Loucy (cell line): ENCODE measurements at regions not wholly inside any gene's neighbourhood (a gene's known extent, or its start where the extent isn't known, plus 50 kb on each side); places are given as distances from the start of the nearest gene placed in this dataset.
"Not testable (repeated sequence)": the region's sequence is repeated elsewhere in the genome, so short reads cannot be mapped to it uniquely, and the experiment has no call there.

ENCODE experiments used
- H2AFZ ChIP-seq: fragments of 200-600 bp; sonication (generic); 2 replicates; pipeline ENCODE4 v1.6.0; 2016; ENCODE audit warnings: antibody characterized with exemption, mild to moderate bottlenecking, low read length, moderate library complexity
- H3F3A ChIP-seq: fragments of 200-600 bp; 2 replicates; pipeline ENCODE4 v1.6.0; 2016; ENCODE audit warnings: antibody characterized with exemption, low read depth, mild to moderate bottlenecking
- H3K27me3 ChIP-seq: fragments of 200-600 bp; sonication (generic); 2 replicates; pipeline ENCODE4 v1.6.1; 2014; ENCODE audit warnings: low read length, mild to moderate bottlenecking; ENCODE audit not compliant: insufficient read depth, poor library complexity, severe bottlenecking
- H3K36me3 ChIP-seq: fragments of 200-600 bp; sonication (generic); 2 replicates; pipeline ENCODE4 v1.6.1; 2016; ENCODE audit warnings: low read length; ENCODE audit not compliant: insufficient read depth
- H3K4me1 ChIP-seq: fragments of 200-600 bp; sonication (generic); 2 replicates; pipeline ENCODE4 v1.5.1; 2014; ENCODE audit warnings: low read length, mild to moderate bottlenecking; ENCODE audit not compliant: insufficient read depth, poor library complexity, severe bottlenecking
- H3K4me2 ChIP-seq: fragments of 200-600 bp; sonication (generic); 2 replicates; pipeline ENCODE4 v1.6.0; 2014; ENCODE audit warnings: antibody characterized with exemption, low read length, low read depth, mild to moderate bottlenecking; ENCODE audit not compliant: poor library complexity, severe bottlenecking
- H3K4me3 ChIP-seq: fragments of 200-600 bp; sonication (generic); 2 replicates; pipeline ENCODE4 v1.5.1; 2014; ENCODE audit warnings: low read length, mild to moderate bottlenecking, mixed read lengths; ENCODE audit not compliant: poor library complexity, severe bottlenecking
- H3K79me2 ChIP-seq: fragments of 200-600 bp; sonication (generic); 2 replicates; pipeline ENCODE4 v1.6.1; 2014; ENCODE audit warnings: low read length; ENCODE audit not compliant: insufficient read depth
- H3K9ac ChIP-seq: fragments of 200-600 bp; sonication (generic); 2 replicates; pipeline ENCODE4 v1.6.0; 2014; ENCODE audit warnings: mild to moderate bottlenecking, low read depth, low read length, moderate library complexity; ENCODE audit not compliant: poor library complexity, severe bottlenecking
- H3K9me2 ChIP-seq: fragments of 200-600 bp; sonication (generic); replicated peaks from 2 replicates; pipeline ENCODE4 v1.6.1; 2016; ENCODE audit warnings: low read depth, low read length, mixed read lengths
- H3K9me3 ChIP-seq: fragments of 200-600 bp; sonication (generic); 2 replicates; pipeline ENCODE4 v1.6.1; 2014; ENCODE audit warnings: mild to moderate bottlenecking, antibody characterized with exemption, low read length, low read depth; ENCODE audit not compliant: insufficient read depth
- H4K20me1 ChIP-seq: fragments of 200-600 bp; sonication (generic); 2 replicates; pipeline ENCODE4 v1.6.0; 2014; ENCODE audit warnings: antibody characterized with exemption, low read length, mild to moderate bottlenecking; ENCODE audit not compliant: insufficient read depth, poor library complexity, severe bottlenecking
- EZH2phosphoT487 ChIP-seq: fragments of 200-600 bp; IDR thresholded peaks from 2 replicates; pipeline ENCODE4 v1.6.1; 2018; ENCODE audit warnings: antibody characterized with exemption, mild to moderate bottlenecking, moderate library complexity, borderline replicate concordance
- TF ChIP-seq, protein P1 (sequence below): fragments of 200-600 bp; sonication (generic); conservative IDR thresholded peaks from 2 replicates; pipeline ENCODE4 v1.5.1; 2014; ENCODE audit warnings: mild to moderate bottlenecking, antibody characterized with exemption, low read length

DNA sequence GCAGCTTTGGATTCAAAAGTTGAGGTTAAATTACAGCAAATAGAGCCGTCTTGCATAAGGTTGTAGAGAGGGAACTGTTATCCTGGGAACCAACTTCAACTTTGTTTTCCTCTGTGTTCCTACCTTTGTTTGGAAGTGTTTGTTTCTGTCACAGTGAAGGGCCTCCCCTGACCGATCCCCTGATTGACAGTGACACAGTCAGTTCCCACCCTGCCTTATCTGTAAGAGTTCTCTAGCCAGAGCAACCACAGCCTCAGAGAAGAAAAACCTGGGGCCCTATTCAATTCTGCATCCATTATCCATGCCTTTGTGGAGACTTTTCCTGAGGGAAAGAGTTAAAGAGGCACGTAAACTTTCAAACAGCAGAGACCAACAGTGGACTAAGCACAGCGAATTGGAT, 90.1 kb downstream of the CRYBB2 start:
- H2AFZ ChIP-seq, H3K27me3 ChIP-seq, H3K79me2 ChIP-seq, H3F3A ChIP-seq, H3K9ac ChIP-seq, H3K36me3 ChIP-seq, H3K9me3 ChIP-seq, H3K4me3 ChIP-seq, H3K4me1 ChIP-seq, H3K9me2 ChIP-seq, H4K20me1 ChIP-seq, H3K4me2 ChIP-seq: not testable (repeated sequence)

DNA sequence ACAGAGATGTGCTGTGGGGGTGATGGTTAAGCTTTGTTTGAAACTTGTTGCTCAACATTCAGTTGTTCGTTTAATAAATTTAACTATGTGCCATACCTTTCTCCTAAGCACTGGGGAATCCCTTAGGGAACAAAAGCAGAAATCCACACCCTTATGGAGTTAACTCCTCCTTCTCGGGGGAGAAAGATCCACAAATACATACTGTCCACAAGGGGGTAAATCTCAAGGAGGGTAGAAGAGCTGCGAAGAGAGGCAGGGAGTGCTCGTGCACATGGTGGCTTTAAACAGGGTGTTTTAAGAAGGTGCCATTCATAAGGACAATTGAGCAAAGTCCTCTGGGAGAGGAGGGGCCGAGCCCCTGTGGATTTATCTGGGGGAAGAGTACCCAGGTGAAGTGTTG, 92.5 kb downstream of the CRYBB2 start:
- H3K9me2 ChIP-seq, H3K4me2 ChIP-seq, H3K4me3 ChIP-seq, H4K20me1 ChIP-seq, H3K27me3 ChIP-seq, H3K79me2 ChIP-seq, H3K9me3 ChIP-seq, H3K4me1 ChIP-seq, H3F3A ChIP-seq, H3K9ac ChIP-seq, H3K36me3 ChIP-seq, H2AFZ ChIP-seq: not testable (repeated sequence)

DNA sequence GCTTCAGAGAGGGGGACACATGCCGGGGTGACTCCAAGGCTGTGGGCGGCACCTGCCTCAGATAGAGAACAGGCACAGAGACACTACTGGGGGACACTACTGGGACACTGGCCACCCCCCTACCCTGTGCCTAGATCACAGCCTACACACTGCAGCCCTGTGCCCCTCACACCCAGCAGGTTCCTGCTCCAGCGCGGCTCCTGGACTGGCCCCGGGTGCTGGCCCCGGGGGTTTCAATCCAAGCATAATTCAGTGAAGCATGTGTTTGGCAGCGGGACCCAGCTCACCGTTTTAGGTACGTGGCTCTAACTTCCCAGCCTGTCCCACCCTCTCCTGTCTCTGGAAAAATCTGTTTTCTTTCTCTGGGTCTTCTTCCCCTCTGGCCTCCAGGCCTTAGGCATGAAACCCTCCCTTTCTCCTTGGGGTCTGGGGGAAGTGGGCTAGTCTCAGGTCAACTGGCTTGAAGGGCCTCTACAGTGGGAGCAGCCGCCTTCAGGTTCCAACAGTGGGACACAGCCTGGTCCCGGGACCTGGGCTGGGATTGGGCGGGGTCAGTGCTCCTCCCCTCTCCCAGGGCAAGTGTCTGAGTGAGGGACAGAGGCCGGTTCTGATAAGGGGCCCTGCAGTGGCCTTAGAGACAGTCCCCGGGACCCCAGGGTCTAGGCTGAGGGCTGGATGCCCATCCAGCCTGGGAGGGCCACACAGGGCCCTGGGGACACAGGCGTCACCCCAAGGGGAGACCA, 98.8 kb downstream of the CRYBB2 start:
- Histone ChIP-seq H3K4me3 (no peak overlapping the region), H3K4me2 (no peak overlapping the region), H3K79me2 (no peaks in the 10 kb centered on the region), H3K4me1 (no peaks in the 10 kb centered on the region), H3K9me2 (no peaks in the 10 kb centered on the region), H3F3A (no peaks in the 10 kb centered on the region), H3K9me3 (no peaks in the 10 kb centered on the region), H4K20me1 (no peaks in the 10 kb centered on the region), H2AFZ (no peak overlapping the region), H3K27me3 (no peaks in the 10 kb centered on the region), H3K36me3 (no peaks in the 10 kb centered on the region), H3K9ac (no peak overlapping the region)
- TF ChIP-seq, protein P1, sequence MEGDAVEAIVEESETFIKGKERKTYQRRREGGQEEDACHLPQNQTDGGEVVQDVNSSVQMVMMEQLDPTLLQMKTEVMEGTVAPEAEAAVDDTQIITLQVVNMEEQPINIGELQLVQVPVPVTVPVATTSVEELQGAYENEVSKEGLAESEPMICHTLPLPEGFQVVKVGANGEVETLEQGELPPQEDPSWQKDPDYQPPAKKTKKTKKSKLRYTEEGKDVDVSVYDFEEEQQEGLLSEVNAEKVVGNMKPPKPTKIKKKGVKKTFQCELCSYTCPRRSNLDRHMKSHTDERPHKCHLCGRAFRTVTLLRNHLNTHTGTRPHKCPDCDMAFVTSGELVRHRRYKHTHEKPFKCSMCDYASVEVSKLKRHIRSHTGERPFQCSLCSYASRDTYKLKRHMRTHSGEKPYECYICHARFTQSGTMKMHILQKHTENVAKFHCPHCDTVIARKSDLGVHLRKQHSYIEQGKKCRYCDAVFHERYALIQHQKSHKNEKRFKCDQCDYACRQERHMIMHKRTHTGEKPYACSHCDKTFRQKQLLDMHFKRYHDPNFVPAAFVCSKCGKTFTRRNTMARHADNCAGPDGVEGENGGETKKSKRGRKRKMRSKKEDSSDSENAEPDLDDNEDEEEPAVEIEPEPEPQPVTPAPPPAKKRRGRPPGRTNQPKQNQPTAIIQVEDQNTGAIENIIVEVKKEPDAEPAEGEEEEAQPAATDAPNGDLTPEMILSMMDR, result no peak
- TF ChIP-seq EZH2phosphoT487, result no peak

DNA sequence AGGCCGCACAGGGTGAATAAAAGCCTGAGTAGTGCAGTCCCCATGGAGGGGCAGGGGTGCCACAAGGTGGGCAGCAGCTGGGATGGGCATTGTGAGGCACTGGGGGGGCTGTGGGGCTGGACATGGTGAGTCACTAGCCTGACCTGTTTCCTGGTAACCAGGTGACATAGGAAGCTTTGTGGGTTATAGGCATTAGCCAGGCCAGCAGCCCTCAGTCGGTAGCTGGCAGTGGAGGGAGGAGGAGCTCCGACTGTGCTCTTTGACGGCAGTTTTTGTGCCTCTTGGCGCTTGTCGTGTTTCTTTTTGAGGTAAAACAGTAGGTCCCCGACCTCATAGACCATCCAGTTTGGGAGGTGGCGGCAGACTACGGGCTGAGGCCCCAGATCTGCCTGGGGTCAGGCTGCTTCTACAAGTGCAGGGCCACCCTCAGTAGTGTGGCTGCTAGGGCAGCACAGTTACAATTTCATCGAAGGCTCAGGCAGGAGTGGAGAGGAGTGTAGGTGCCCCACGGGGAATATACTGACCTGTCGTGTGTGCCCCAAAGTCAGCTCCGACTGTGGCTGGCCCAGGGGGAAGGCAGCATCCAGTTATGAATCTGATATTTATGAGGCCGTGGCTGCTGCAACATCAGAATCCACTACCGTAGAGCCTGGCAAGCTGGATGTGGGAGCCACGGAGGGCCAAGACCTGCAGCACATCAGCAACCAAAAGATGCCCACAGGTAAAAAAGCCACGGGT, 107.7 kb downstream of the CRYBB2 start:
- H3K9me2 ChIP-seq, result no peaks in the 10 kb centered on the region
- H2AFZ ChIP-seq, result no peak overlapping the region
- H3K4me2 ChIP-seq, result no peak overlapping the region
- no peaks in the 10 kb centered on the region for H3K36me3 ChIP-seq
- H3K9ac ChIP-seq, result no peak overlapping the region
- H3K79me2 ChIP-seq, result no peaks in the 10 kb centered on the region
- H3F3A ChIP-seq, result no peaks in the 10 kb centered on the region
- H3K9me3 ChIP-seq, result no peaks in the 10 kb centered on the region
- H3K4me3 ChIP-seq, result no peak overlapping the region
- H3K27me3 ChIP-seq, result no peaks in the 10 kb centered on the region
- no peak for TF ChIP-seq EZH2phosphoT487
- TF ChIP-seq, protein P1, result no peak
- H3K4me1 ChIP-seq, result no peaks in the 10 kb centered on the region
- no peaks in the 10 kb centered on the region for H4K20me1 ChIP-seq
